ENCODE measurements at regions not wholly inside any gene's neighbourhood (a gene's known extent, or its start where the extent isn't known, plus 50 kb on each side); places are given as distances from the start of the nearest gene placed in this dataset.

- TF ChIP-seq CTCF (IDR thresholded peaks at IDR 0.05; ENCODE audit: poor library complexity, severe bottlenecking) (no peak), TAF1 (IDR thresholded peaks at IDR 0.05; ENCODE audit: low read depth) (no peak), RAD21 (conservative IDR thresholded peaks at IDR 0.05) (no peak), MXI1 (conservative IDR thresholded peaks at IDR 0.05; ENCODE audit: poor library complexity, severe bottlenecking) (no peak)
- TF ChIP-seq, protein P1, sequence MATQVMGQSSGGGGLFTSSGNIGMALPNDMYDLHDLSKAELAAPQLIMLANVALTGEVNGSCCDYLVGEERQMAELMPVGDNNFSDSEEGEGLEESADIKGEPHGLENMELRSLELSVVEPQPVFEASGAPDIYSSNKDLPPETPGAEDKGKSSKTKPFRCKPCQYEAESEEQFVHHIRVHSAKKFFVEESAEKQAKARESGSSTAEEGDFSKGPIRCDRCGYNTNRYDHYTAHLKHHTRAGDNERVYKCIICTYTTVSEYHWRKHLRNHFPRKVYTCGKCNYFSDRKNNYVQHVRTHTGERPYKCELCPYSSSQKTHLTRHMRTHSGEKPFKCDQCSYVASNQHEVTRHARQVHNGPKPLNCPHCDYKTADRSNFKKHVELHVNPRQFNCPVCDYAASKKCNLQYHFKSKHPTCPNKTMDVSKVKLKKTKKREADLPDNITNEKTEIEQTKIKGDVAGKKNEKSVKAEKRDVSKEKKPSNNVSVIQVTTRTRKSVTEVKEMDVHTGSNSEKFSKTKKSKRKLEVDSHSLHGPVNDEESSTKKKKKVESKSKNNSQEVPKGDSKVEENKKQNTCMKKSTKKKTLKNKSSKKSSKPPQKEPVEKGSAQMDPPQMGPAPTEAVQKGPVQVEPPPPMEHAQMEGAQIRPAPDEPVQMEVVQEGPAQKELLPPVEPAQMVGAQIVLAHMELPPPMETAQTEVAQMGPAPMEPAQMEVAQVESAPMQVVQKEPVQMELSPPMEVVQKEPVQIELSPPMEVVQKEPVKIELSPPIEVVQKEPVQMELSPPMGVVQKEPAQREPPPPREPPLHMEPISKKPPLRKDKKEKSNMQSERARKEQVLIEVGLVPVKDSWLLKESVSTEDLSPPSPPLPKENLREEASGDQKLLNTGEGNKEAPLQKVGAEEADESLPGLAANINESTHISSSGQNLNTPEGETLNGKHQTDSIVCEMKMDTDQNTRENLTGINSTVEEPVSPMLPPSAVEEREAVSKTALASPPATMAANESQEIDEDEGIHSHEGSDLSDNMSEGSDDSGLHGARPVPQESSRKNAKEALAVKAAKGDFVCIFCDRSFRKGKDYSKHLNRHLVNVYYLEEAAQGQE (IDR thresholded peaks at IDR 0.05; ENCODE audit: borderline replicate concordance): no peak
Measured at GRCh38 chr16:58884141-58884540, 150.0 kb upstream of the GOT2 start.

All from neural cell (in vitro differentiated cells).